CD4-positive, alpha-beta T cell (primary cell): ENCODE measurements at regions not wholly inside any gene's neighbourhood (a gene's known extent, or its start where the extent isn't known, plus 50 kb on each side); places are given as distances from the start of the nearest gene placed in this dataset.

Source experiments
- ATAC-seq: fragments of 200-7000 bp; cut with Tn5 transposase; one replicate; pipeline ENCODE4 v1.10.0; 2022; ENCODE audit warnings: mild to moderate bottlenecking; ENCODE audit not compliant: poor library complexity
- CTCF ChIA-PET: fragments of 350-600 bp; sonication (Branson Sonifier 250); formaldehyde crosslinking; loops from one replicate; lab custom pipeline; 2021; ENCODE audit warnings: antibody characterized with exemption, inconsistent platforms; lab: Charles Lee
- POLR2A ChIA-PET: fragments of 350-600 bp; sonication (Branson Sonifier 250); formaldehyde crosslinking; loops from one replicate; lab custom pipeline; 2021; ENCODE audit warnings: antibody characterized with exemption, inconsistent platforms; lab: Charles Lee
- DNase-seq, 14 experiments: peaks; one replicate each; pipeline ENCODE4 v3.0.0-alpha.2; 2013 to 2020; ENCODE audit warnings: mixed read lengths in 2 of 14
- H3K27ac ChIP-seq, 2 donors: one replicate each; pipeline versions ENCODE4 v1.5.1 to v1.7.0; 2013; ENCODE audit warnings: low read length in 2 of 2, low read depth in 1 of 2, mild to moderate bottlenecking in 1 of 2
- H3K27me3 ChIP-seq, 2 experiments: 1 replicate in 1 of 2; 2 replicates in 1 of 2; pipeline versions ENCODE4 v1.6.1 to v1.7.0; 2013; ENCODE audit warnings: low read length in 2 of 2, control low read depth in 1 of 2, mild to moderate bottlenecking in 1 of 2, moderate library complexity in 1 of 2; ENCODE audit not compliant: insufficient read depth in 2 of 2, control insufficient read depth in 1 of 2
- H3K36me3 ChIP-seq: one replicate; pipeline ENCODE4 v1.6.1; 2013; ENCODE audit warnings: low read length, control low read depth; ENCODE audit not compliant: insufficient read depth
- H3K4me1 ChIP-seq: one replicate; pipeline ENCODE4 v1.6.1; 2013; ENCODE audit warnings: low read length, control low read depth; ENCODE audit not compliant: insufficient read depth
- H3K4me3 ChIP-seq: one replicate; pipeline ENCODE4 v1.5.1; 2013; ENCODE audit warnings: mild to moderate bottlenecking, low read length, moderate library complexity
- H3K9me3 ChIP-seq, 2 experiments: 1 replicate in 1 of 2; 2 replicates in 1 of 2; pipeline versions ENCODE4 v1.6.1 to v1.7.0; 2013; ENCODE audit warnings: low read length in 2 of 2, mild to moderate bottlenecking in 2 of 2, control low read depth in 1 of 2, moderate library complexity in 1 of 2; ENCODE audit not compliant: control insufficient read depth in 1 of 2, insufficient read depth in 1 of 2
- H3K27ac Mint-ChIP-seq: one replicate; pipeline ENCODE4 v1.8.0; 2020; ENCODE audit warnings: mixed read lengths
- H3K27me3 Mint-ChIP-seq: one replicate; pipeline ENCODE4 v1.8.0; 2021; ENCODE audit warnings: mixed read lengths
- H3K36me3 Mint-ChIP-seq: one replicate; pipeline ENCODE4 v1.8.0; 2021; ENCODE audit warnings: low read depth, mixed read lengths
- H3K4me1 Mint-ChIP-seq: one replicate; pipeline ENCODE4 v1.8.0; 2021; ENCODE audit warnings: low read depth, mixed read lengths
- H3K4me3 Mint-ChIP-seq: one replicate; pipeline ENCODE4 v1.8.0; 2020; ENCODE audit warnings: mild to moderate bottlenecking, mixed read lengths
- H3K9me3 Mint-ChIP-seq: one replicate; pipeline ENCODE4 v1.8.0; 2020; ENCODE audit warnings: mixed read lengths
- intact Hi-C, 2 experiments: fragments of 100-400 bp; cut with DNase I in 1 of 2; cut with micrococcal nuclease in 1 of 2; formaldehyde crosslinking; loops; one replicate each; pipeline versions ENCODE4 v1.15.1 to v1.9.0; 2023 to 2025; cut with DNase I, micrococcal nuclease
- TF ChIP-seq, protein P1 (sequence below): fragments of 200-600 bp; IDR thresholded peaks from one replicate; pipeline ENCODE4 v1.8.0; 2022; ENCODE audit warnings: antibody characterized with exemption, mild to moderate bottlenecking

DNA sequence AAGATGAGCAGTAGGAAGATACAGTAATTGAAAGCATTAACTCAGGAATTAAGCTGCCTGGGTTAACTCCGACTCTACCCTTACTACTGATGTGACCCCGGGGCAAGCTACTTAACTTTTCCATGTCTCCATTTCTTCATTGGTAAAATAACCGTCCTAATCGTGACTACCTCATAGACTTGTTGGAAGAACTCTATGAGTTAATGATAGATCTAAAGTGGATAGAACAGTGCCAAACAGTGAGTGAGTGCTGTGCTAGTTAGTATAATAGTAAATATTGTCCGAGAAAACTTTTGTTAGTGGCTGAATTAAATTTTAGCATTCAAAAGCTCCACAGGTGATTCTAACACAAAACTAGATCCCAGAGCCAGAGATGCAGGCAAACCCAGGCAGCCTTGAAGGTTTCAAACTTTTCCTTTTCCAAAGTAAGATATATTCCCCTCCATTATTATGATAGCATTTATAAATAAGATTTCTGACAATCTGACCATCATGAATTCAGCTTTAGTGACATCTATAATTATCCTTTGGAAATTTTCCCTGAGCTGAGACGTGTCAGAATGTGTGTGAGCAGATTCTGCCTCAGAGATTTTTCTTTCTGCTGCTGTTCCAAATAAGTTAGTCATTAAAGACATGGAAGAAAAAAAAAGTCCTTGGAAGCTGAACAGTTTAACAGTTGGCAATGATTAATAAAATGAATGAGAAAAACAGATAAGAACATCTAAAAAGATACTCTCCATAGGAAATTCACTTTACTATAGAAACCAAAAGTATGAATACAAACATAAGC, 369.5 kb downstream of the PRELID2 start:
- Mint-ChIP-seq H3K27me3 (no peaks in the 10 kb centered on the region), H3K4me3 (no peak overlapping the region), H3K27ac (no peak overlapping the region), H3K36me3 (no peaks in the 10 kb centered on the region), H3K4me1 (no peaks in the 10 kb centered on the region), H3K9me3 (peaks cover 6% of the 10 kb centered on the region)
- ChIA-PET POLR2A (no interaction called here), CTCF (no interaction called here)
- Histone ChIP-seq H3K4me3 (no peak overlapping the region), H3K4me1 (no peaks in the 10 kb centered on the region), H3K9me3 (peaks cover 0 to 6% of the 10 kb centered on the region in 2 experiments), H3K27me3 (no peaks in the 10 kb centered on the region), H3K27ac (no peak overlapping the region), H3K36me3 (no peaks in the 10 kb centered on the region)
- DNase-seq (no peak), ATAC-seq (no peak)
- TF ChIP-seq, protein P1, sequence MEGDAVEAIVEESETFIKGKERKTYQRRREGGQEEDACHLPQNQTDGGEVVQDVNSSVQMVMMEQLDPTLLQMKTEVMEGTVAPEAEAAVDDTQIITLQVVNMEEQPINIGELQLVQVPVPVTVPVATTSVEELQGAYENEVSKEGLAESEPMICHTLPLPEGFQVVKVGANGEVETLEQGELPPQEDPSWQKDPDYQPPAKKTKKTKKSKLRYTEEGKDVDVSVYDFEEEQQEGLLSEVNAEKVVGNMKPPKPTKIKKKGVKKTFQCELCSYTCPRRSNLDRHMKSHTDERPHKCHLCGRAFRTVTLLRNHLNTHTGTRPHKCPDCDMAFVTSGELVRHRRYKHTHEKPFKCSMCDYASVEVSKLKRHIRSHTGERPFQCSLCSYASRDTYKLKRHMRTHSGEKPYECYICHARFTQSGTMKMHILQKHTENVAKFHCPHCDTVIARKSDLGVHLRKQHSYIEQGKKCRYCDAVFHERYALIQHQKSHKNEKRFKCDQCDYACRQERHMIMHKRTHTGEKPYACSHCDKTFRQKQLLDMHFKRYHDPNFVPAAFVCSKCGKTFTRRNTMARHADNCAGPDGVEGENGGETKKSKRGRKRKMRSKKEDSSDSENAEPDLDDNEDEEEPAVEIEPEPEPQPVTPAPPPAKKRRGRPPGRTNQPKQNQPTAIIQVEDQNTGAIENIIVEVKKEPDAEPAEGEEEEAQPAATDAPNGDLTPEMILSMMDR, result no peak
- intact Hi-C loops, result no loop called here

DNA sequence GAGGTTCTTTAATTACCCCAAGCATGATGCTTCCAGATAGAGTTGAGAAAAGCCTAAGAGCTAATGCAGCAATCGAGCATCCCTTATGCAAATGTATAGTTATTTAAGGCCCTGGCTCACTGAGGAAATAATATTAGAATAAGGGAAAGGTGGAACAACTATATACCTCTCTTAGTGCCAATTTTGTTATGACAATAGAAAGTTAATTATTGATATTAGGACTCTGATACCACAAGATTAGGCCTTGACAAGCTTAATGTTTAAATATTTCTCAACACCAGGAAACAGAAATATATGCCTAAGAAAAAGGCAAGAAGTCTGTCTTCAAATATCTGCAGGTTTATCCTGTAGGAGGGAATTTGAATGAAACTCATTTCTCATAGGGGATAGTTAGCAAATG, 371.0 kb downstream of the PRELID2 start:
- ChIA-PET CTCF (no interaction called here), POLR2A (no interaction called here)
- Histone ChIP-seq H3K27ac (no peak overlapping the region), H3K36me3 (no peaks in the 10 kb centered on the region), H3K27me3 (no peaks in the 10 kb centered on the region), H3K9me3 (peaks cover 0 to 6% of the 10 kb centered on the region in 2 experiments), H3K4me1 (no peaks in the 10 kb centered on the region), H3K4me3 (no peak overlapping the region)
- TF ChIP-seq, protein P1, result no peak
- ATAC-seq (no peak), DNase-seq (no peak)
- intact Hi-C loops, result no loop called here
- H3K36me3 Mint-ChIP-seq, result no peaks in the 10 kb centered on the region
- no peak overlapping the region for H3K27ac Mint-ChIP-seq
- no peaks in the 10 kb centered on the region for H3K27me3 Mint-ChIP-seq
- H3K9me3 Mint-ChIP-seq, result peaks cover 7% of the 10 kb centered on the region
- no peak overlapping the region for H3K4me3 Mint-ChIP-seq
- H3K4me1 Mint-ChIP-seq, result no peaks in the 10 kb centered on the region

DNA sequence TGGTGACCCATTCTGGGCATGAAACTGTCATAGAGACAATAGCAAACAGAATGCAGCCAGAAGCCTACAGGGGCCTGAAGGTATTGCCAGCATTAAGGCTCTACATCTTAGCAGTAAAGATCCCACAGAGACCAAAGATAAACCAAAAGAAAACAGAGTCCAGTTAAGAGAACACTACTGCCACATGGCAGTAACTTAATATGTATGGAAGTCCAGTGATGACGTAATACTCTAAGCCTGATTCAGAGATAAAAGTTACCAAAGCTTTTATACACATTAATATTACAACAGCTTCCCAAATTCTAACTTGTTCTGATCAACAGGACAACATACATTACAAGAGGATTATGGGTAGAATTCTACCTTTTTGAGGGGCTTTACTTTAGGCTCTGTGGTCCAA, 371.5 kb downstream of the PRELID2 start:
- TF ChIP-seq, protein P1, result no peak
- Histone ChIP-seq H3K4me1 (no peaks in the 10 kb centered on the region), H3K4me3 (no peak overlapping the region), H3K36me3 (no peaks in the 10 kb centered on the region), H3K27me3 (no peaks in the 10 kb centered on the region), H3K9me3 (peaks cover 0 to 6% of the 10 kb centered on the region in 2 experiments), H3K27ac (no peak overlapping the region)
- H3K36me3 Mint-ChIP-seq, result no peaks in the 10 kb centered on the region
- intact Hi-C loops, result no loop called here
- ATAC-seq (no peak), DNase-seq (no peak)
- no peak overlapping the region for H3K27ac Mint-ChIP-seq
- ChIA-PET POLR2A (no interaction called here), CTCF (no interaction called here)
- H3K27me3 Mint-ChIP-seq, result no peaks in the 10 kb centered on the region
- no peaks in the 10 kb centered on the region for H3K4me1 Mint-ChIP-seq
- peaks cover 7% of the 10 kb centered on the region for H3K9me3 Mint-ChIP-seq
- no peak overlapping the region for H3K4me3 Mint-ChIP-seq
